ENCODE measurements at regions not wholly inside any gene's neighbourhood (a gene's known extent, or its start where the extent isn't known, plus 50 kb on each side); places are given as distances from the start of the nearest gene placed in this dataset.

- CTCF ChIA-PET = no interaction called here
- POLR2A ChIA-PET = no interaction called here
- Histone ChIP-seq H3K4me3 (ENCODE audit: low read depth, low read length) (no peak overlapping the region), H3K27ac (ENCODE audit: extremely low read depth, low read depth, low read length) (no peak overlapping the region), H3K4me1 (ENCODE audit: control insufficient read depth, insufficient read depth, low read length) (peaks cover 5% of the 10 kb centered on the region), H3K36me3 (ENCODE audit: control insufficient read depth in 2 of 2, insufficient read depth in 1 of 2, low read length in 2 of 2) (no peaks in the 10 kb centered on the region), H3K9me3 (ENCODE audit: control insufficient read depth, insufficient read depth, low read depth, low read length) (no peaks in the 10 kb centered on the region)
- TF ChIP-seq ZSCAN4 (tag by site-specific recombination; IDR thresholded peaks at IDR 0.05) (no peak), SCRT1 (tag by site-specific recombination; IDR thresholded peaks at IDR 0.05; ENCODE audit: borderline replicate concordance) (no peak), SETDB1 (IDR thresholded peaks at IDR 0.05; ENCODE audit: insufficient read length, low read length) (no peak), ZNF19 (tag by site-specific recombination; IDR thresholded peaks at IDR 0.05; ENCODE audit: low read depth) (no peak), ZNF501 (tag by site-specific recombination; IDR thresholded peaks at IDR 0.05) (no peak), ZNF521 (tag by site-specific recombination; IDR thresholded peaks at IDR 0.05) (no peak), ZBTB49 (tag by site-specific recombination; IDR thresholded peaks at IDR 0.05; ENCODE audit: low read depth) (no peak), ZNF610 (tag by site-specific recombination; IDR thresholded peaks at IDR 0.05; ENCODE audit: borderline replicate concordance) (no peak)
Measured at GRCh38 chr15:29887721-29888120, 65.5 kb upstream of the TJP1 start.

GRCh38 chr15:29885183-29885582 is 62.9 kb upstream of the TJP1 start:
- H3K36me3 ChIP-seq (ENCODE audit: control insufficient read depth in 2 of 2, insufficient read depth in 1 of 2, low read length in 2 of 2) = no peaks in the 10 kb centered on the region
- POLR2A ChIA-PET = no interaction called here
- no peaks in the 10 kb centered on the region for H3K9me3 ChIP-seq (ENCODE audit: control insufficient read depth, insufficient read depth, low read depth, low read length)
- CTCF ChIA-PET = no interaction called here
- peaks cover 5% of the 10 kb centered on the region for H3K4me1 ChIP-seq (ENCODE audit: control insufficient read depth, insufficient read depth, low read length)
- H3K27ac ChIP-seq (ENCODE audit: extremely low read depth, low read depth, low read length) = no peak overlapping the region
- TF ChIP-seq ZBTB48 (tag by site-specific recombination; IDR thresholded peaks at IDR 0.05) = no peak
- TF ChIP-seq ZNF391 (tag by site-specific recombination; IDR thresholded peaks at IDR 0.05; ENCODE audit: borderline replicate concordance, low read depth) = no peak
- TF ChIP-seq ZEB2 (tag by site-specific recombination; IDR thresholded peaks at IDR 0.05) = no peak
- TF ChIP-seq ZNF280D (tag by site-specific recombination; IDR thresholded peaks at IDR 0.05) = no peak
- no peak for TF ChIP-seq ZNF394 (tag by site-specific recombination; IDR thresholded peaks at IDR 0.05; ENCODE audit: borderline replicate concordance)
- no peak for TF ChIP-seq ZNF302 (tag by site-specific recombination; IDR thresholded peaks at IDR 0.05; ENCODE audit: low read depth)
- no peak for TF ChIP-seq SCRT1 (tag by site-specific recombination; IDR thresholded peaks at IDR 0.05; ENCODE audit: borderline replicate concordance)
- no peak for TF ChIP-seq ZNF221 (tag by site-specific recombination; IDR thresholded peaks at IDR 0.05; ENCODE audit: borderline replicate concordance)
- no peak for TF ChIP-seq ZNF585B (tag by site-specific recombination; IDR thresholded peaks at IDR 0.05)
- no peak for TF ChIP-seq ZNF148 (tag by site-specific recombination; IDR thresholded peaks at IDR 0.05; ENCODE audit: borderline replicate concordance)
- H3K4me3 ChIP-seq (ENCODE audit: low read depth, low read length) = no peak overlapping the region

All from HEK293 (cell line).